Activated CD4-positive, alpha-beta memory T cell treated with anti-CD3 and anti-CD28 coated beads for 36 hours (primary cell): ENCODE measurements at regions not wholly inside any gene's neighbourhood (a gene's known extent, or its start where the extent isn't known, plus 50 kb on each side); places are given as distances from the start of the nearest gene placed in this dataset.

Source experiments
- CTCF ChIA-PET: fragments of 350-600 bp; sonication (Branson Sonifier 250); formaldehyde crosslinking; loops from one replicate; lab custom pipeline; 2021; ENCODE audit warnings: antibody characterized with exemption, inconsistent platforms; lab: Charles Lee
- POLR2A ChIA-PET: fragments of 350-600 bp; sonication (Branson Sonifier 250); formaldehyde crosslinking; loops from one replicate; lab custom pipeline; 2021; ENCODE audit warnings: antibody characterized with exemption; lab: Charles Lee
- DNase-seq: peaks from one replicate; pipeline ENCODE4 v3.0.0-alpha.2; 2020
- H3K27ac Mint-ChIP-seq: one replicate; pipeline ENCODE4 v1.8.0; 2021; ENCODE audit warnings: mixed read lengths
- H3K27me3 Mint-ChIP-seq: one replicate; pipeline ENCODE4 v1.8.0; 2021; ENCODE audit warnings: mixed read lengths
- H3K36me3 Mint-ChIP-seq: one replicate; pipeline ENCODE4 v1.8.0; 2021; ENCODE audit warnings: mixed read lengths
- H3K4me1 Mint-ChIP-seq: one replicate; pipeline ENCODE4 v1.8.0; 2021; ENCODE audit warnings: low read depth, mixed read lengths
- H3K4me3 Mint-ChIP-seq: one replicate; pipeline ENCODE4 v1.8.0; 2021; ENCODE audit warnings: mild to moderate bottlenecking, mixed read lengths
- H3K9me3 Mint-ChIP-seq: one replicate; pipeline ENCODE4 v1.8.0; 2021; ENCODE audit warnings: mixed read lengths
- intact Hi-C: fragments of 100-400 bp; cut with micrococcal nuclease; formaldehyde crosslinking; loops from one replicate; pipeline ENCODE4 v1.15.1; 2023

DNA sequence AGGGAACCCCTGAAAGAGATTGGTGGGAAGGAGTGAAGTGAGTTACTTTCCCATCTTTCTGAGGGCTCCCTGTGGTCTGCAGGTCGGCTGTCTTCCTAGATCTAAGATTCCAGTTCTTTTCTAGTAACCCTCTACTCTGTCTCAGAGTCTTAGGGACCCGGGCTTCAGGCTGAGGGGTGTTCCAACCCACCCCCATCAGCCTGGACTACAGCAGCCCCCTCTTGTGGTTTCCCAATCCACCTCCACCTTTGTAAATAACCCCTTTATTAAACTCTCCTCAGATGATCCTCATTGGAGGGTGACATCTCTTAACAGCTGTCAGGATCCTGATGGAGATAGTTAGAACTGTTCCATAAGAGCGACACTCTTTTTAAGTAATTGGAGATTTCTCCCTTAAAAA is 300.4 kb downstream of the LRFN2 start:
- CTCF ChIA-PET: no interaction called here
- no peak overlapping the region for H3K27ac Mint-ChIP-seq
- H3K36me3 Mint-ChIP-seq: no peaks in the 10 kb centered on the region
- H3K9me3 Mint-ChIP-seq: no peaks in the 10 kb centered on the region
- H3K4me3 Mint-ChIP-seq: no peak overlapping the region
- POLR2A ChIA-PET: no interaction called here
- intact Hi-C loops: no loop called here
- H3K27me3 Mint-ChIP-seq: peaks cover 32% of the 10 kb centered on the region
- DNase-seq: no peak
- no peaks in the 10 kb centered on the region for H3K4me1 Mint-ChIP-seq

GRCh38 chr6:40285996-40286395 is 301.2 kb downstream of the LRFN2 start:
- H3K36me3 Mint-ChIP-seq: no peaks in the 10 kb centered on the region

GRCh38 chr6:40285535-40285934 is 301.6 kb downstream of the LRFN2 start:
- intact Hi-C loops: no loop called here
- Mint-ChIP-seq H3K4me1 (no peaks in the 10 kb centered on the region), H3K4me3 (no peak overlapping the region), H3K9me3 (no peaks in the 10 kb centered on the region), H3K36me3 (no peaks in the 10 kb centered on the region), H3K27me3 (peaks cover 25% of the 10 kb centered on the region), H3K27ac (no peak overlapping the region)
- CTCF ChIA-PET: no interaction called here
- POLR2A ChIA-PET: no interaction called here
- no peak for DNase-seq

More at GRCh38 chr6:40285996-40286395, 301.2 kb downstream of the LRFN2 start:
- ChIA-PET CTCF (no interaction called here), POLR2A (no interaction called here)
- H3K27me3 Mint-ChIP-seq: peaks cover 29% of the 10 kb centered on the region
- intact Hi-C loops: no loop called here
- H3K4me3 Mint-ChIP-seq: no peak overlapping the region
- DNase-seq: no peak
- H3K27ac Mint-ChIP-seq: no peak overlapping the region
- H3K9me3 Mint-ChIP-seq: no peaks in the 10 kb centered on the region
- no peaks in the 10 kb centered on the region for H3K4me1 Mint-ChIP-seq

GRCh38 chr6:40282986-40283385 is 304.2 kb downstream of the LRFN2 start:
- Mint-ChIP-seq H3K27me3 (peaks cover 22% of the 10 kb centered on the region), H3K9me3 (no peaks in the 10 kb centered on the region), H3K4me1 (no peaks in the 10 kb centered on the region), H3K4me3 (no peak overlapping the region), H3K27ac (no peak overlapping the region), H3K36me3 (no peaks in the 10 kb centered on the region)
- POLR2A ChIA-PET: no interaction called here
- CTCF ChIA-PET: no interaction called here
- intact Hi-C loops: no loop called here
- no peak for DNase-seq

DNA sequence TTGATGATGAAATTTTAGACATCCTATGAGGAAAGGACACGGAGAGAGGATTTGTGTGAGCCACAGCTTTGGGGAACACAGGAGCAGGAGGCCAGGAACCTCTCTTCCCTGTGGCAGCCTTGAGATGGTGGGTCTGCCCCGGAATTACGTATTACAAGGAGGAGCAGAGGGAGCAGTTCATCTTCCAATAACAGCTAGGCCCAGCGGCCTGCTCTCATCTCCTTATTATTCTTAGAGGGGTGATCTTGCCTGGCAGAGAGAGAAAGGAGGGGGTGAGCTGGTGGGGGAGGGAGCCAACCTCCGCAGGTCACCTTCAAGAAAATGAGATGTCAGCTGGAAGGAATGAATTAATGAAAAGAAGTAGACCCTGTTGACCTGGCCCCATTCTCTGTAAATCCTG is 305.8 kb downstream of the LRFN2 start:
- Mint-ChIP-seq H3K4me3 (no peak overlapping the region), H3K4me1 (no peaks in the 10 kb centered on the region), H3K9me3 (no peaks in the 10 kb centered on the region), H3K27ac (no peak overlapping the region), H3K27me3 (peaks cover 16% of the 10 kb centered on the region), H3K36me3 (no peaks in the 10 kb centered on the region)
- no peak for DNase-seq
- intact Hi-C loops: no loop called here
- POLR2A ChIA-PET: no interaction called here
- CTCF ChIA-PET: no interaction called here

DNA sequence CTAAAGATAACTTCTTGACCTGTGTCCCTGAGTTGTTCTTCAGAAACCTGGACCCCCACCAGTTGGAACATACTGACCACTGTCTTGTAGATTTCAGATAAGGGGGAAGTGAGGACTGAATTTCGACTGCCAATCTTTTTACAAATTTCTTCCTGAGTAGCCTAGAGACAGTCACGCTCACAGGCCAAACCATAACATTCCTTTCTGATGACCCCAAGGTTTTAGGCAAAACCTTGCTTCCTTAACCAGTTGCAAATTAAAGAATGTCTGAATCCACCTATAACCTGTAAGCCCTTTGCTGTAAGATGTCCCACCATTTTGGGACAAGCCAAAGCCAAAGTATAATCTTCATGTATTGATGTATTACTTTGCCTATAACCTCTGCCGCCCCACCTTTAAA is 306.9 kb downstream of the LRFN2 start:
- CTCF ChIA-PET: no interaction called here
- POLR2A ChIA-PET: no interaction called here
- intact Hi-C loops: no loop called here
- H3K4me1 Mint-ChIP-seq: no peaks in the 10 kb centered on the region
- H3K27me3 Mint-ChIP-seq: peaks cover 7% of the 10 kb centered on the region
- H3K27ac Mint-ChIP-seq: no peak overlapping the region
- DNase-seq: no peak
- no peaks in the 10 kb centered on the region for H3K36me3 Mint-ChIP-seq
- no peaks in the 10 kb centered on the region for H3K9me3 Mint-ChIP-seq
- H3K4me3 Mint-ChIP-seq: no peak overlapping the region

DNA sequence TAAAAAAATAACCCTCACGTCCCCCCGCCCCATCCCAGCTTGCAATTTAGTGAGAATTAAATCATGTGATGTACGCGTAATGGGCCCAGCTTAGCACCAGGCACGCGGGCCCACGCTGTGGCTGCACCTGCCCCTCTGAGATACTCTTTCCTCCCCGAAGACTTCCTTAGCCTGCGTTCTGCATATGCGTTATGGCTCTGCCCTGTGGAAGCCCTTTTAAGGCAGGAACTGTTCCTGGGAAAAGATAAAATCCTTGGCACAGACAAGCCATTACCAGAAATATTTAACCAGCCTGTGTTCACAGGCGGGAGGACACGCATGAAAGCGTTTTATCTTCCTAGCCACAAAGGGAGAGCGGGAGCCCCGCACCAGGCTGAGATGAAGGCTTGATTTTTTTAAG is 311.0 kb downstream of the LRFN2 start:
- Mint-ChIP-seq H3K27ac (no peak overlapping the region), H3K4me3 (no peak overlapping the region), H3K4me1 (no peaks in the 10 kb centered on the region), H3K36me3 (no peaks in the 10 kb centered on the region), H3K9me3 (no peaks in the 10 kb centered on the region), H3K27me3 (peaks cover 6% of the 10 kb centered on the region)
- ChIA-PET POLR2A (no interaction called here), CTCF (no interaction called here)
- intact Hi-C loops: no loop called here
- no peak for DNase-seq

DNA sequence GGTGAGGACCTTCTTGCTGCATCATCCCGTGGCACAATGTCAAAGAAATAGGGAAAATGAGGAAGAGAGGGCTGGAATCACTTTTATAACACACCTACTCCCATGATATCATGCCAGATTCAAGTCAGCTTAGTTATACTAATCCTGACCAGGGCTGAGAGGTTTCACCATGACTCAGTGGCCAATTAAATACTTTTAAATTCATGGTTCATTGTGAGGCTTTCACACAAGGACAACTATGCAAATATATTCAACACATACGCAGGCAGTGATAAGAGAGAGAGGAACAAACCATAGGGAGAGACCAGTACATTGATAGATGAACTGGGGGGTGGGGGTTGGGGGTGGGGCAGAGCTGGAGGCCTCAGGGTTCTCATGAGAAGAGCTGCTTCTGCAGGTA is 313.1 kb downstream of the LRFN2 start:
- Mint-ChIP-seq H3K27me3 (peaks cover 4% of the 10 kb centered on the region), H3K4me1 (no peaks in the 10 kb centered on the region), H3K36me3 (no peaks in the 10 kb centered on the region), H3K27ac (no peak overlapping the region), H3K9me3 (no peaks in the 10 kb centered on the region), H3K4me3 (no peak overlapping the region)
- intact Hi-C loops: no loop called here
- DNase-seq: no peak
- POLR2A ChIA-PET: no interaction called here
- CTCF ChIA-PET: no interaction called here

- CTCF ChIA-PET: no interaction called here
- H3K36me3 Mint-ChIP-seq: no peaks in the 10 kb centered on the region
- H3K4me3 Mint-ChIP-seq: no peak overlapping the region
Measured at GRCh38 chr6:40268614-40269013, 318.6 kb downstream of the LRFN2 start.

DNA sequence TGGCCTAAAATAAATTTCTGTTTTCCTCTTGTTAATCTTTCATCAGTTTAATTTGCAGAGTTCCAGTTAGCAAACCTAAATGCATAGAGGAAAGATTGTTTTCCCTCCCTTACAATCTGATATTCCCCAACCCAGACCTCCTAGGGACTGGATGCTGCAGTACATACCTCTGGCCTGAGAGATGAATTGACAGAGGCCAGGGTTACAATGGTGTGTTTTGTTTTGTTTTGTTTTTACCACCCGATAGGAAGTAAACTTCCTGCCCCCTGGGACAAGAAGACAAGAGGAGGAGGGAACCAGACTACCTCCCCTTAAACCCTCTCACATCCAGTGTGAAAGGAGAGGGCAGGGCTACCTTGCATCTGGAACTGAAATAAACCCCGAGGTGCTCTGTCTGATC is 319.0 kb downstream of the LRFN2 start:
- H3K27ac Mint-ChIP-seq: no peak overlapping the region
- DNase-seq: no peak
- ChIA-PET CTCF (no interaction called here), POLR2A (no interaction called here)
- peaks cover 1% of the 10 kb centered on the region for H3K27me3 Mint-ChIP-seq
- H3K9me3 Mint-ChIP-seq: no peaks in the 10 kb centered on the region
- no peaks in the 10 kb centered on the region for H3K4me1 Mint-ChIP-seq
- intact Hi-C loops: no loop called here
- H3K4me3 Mint-ChIP-seq: no peak overlapping the region
- H3K36me3 Mint-ChIP-seq: no peaks in the 10 kb centered on the region

More at GRCh38 chr6:40268614-40269013, 318.6 kb downstream of the LRFN2 start:
- POLR2A ChIA-PET: no interaction called here
- intact Hi-C loops: no loop called here
- Mint-ChIP-seq H3K4me1 (no peaks in the 10 kb centered on the region), H3K27me3 (peaks cover 1% of the 10 kb centered on the region), H3K27ac (no peak overlapping the region), H3K9me3 (no peaks in the 10 kb centered on the region)
- DNase-seq: no peak

DNA sequence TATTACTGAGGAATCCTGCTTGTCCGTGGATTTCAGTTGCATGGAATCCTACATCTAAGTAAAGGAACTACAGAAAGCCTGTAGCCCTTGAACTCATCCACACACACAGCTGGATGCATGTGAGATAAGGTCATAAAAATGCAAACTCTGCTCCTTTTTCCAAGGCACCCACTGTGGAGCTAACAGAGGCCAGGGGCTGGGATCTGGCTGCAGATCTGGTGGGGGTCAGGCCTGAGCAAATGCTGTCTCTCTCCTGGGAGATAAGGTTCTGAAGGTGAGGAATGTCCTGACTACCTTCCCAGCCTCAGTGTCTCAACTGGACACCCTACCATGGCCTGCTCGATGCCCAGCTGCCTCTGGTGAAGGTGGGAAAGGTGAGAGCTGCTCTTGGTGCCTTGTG is 321.5 kb downstream of the LRFN2 start:
- intact Hi-C loops: no loop called here
- H3K27me3 Mint-ChIP-seq: no peaks in the 10 kb centered on the region
- no peak overlapping the region for H3K27ac Mint-ChIP-seq
- no peak overlapping the region for H3K4me3 Mint-ChIP-seq
- no peaks in the 10 kb centered on the region for H3K4me1 Mint-ChIP-seq
- no peaks in the 10 kb centered on the region for H3K36me3 Mint-ChIP-seq
- H3K9me3 Mint-ChIP-seq: no peaks in the 10 kb centered on the region
- DNase-seq: no peak
- ChIA-PET CTCF (no interaction called here), POLR2A (no interaction called here)

DNA sequence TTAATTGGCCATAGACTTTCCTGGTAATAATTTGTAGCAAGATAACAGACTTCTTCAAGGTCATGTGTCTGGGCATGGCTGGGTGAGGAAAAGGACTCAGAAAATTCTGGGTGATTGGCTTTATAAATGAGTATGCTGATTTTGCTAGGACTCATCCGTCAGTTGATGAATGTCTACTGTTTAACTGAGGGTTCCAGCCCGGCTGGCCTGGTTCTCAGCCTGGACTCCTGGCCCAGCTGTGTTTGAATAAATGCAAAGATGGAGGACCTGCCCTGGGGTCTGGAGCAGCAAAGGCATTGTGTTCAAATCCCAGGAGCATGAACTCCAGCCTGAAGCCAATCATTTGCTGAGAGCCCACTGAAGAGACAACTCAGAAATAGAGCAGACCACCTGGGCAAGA is 323.2 kb downstream of the LRFN2 start:
- POLR2A ChIA-PET: no interaction called here
- no peaks in the 10 kb centered on the region for H3K36me3 Mint-ChIP-seq
- no peaks in the 10 kb centered on the region for H3K27me3 Mint-ChIP-seq
- intact Hi-C loops: no loop called here
- no peak overlapping the region for H3K4me3 Mint-ChIP-seq
- H3K9me3 Mint-ChIP-seq: no peaks in the 10 kb centered on the region
- no peak overlapping the region for H3K27ac Mint-ChIP-seq
- no peaks in the 10 kb centered on the region for H3K4me1 Mint-ChIP-seq
- CTCF ChIA-PET: no interaction called here
- DNase-seq: no peak

- Mint-ChIP-seq H3K27ac (no peak overlapping the region), H3K4me3 (no peak overlapping the region), H3K4me1 (no peaks in the 10 kb centered on the region), H3K9me3 (no peaks in the 10 kb centered on the region), H3K27me3 (no peaks in the 10 kb centered on the region), H3K36me3 (no peaks in the 10 kb centered on the region)
- CTCF ChIA-PET: no interaction called here
- intact Hi-C loops: no loop called here
- POLR2A ChIA-PET: no interaction called here
- no peak for DNase-seq
Measured at GRCh38 chr6:40262363-40262762, 324.8 kb downstream of the LRFN2 start.

GRCh38 chr6:40258531-40258930 is 324.3 kb upstream of the MOCS1 start:
- H3K4me1 Mint-ChIP-seq: no peaks in the 10 kb centered on the region
- H3K36me3 Mint-ChIP-seq: no peaks in the 10 kb centered on the region
- H3K9me3 Mint-ChIP-seq: no peaks in the 10 kb centered on the region
- DNase-seq: no peak
- no peak overlapping the region for H3K27ac Mint-ChIP-seq
- intact Hi-C loops: no loop called here
- ChIA-PET POLR2A (no interaction called here), CTCF (no interaction called here)
- no peak overlapping the region for H3K4me3 Mint-ChIP-seq
- H3K27me3 Mint-ChIP-seq: peaks cover 3% of the 10 kb centered on the region
